ENCODE measurements at regions not wholly inside any gene's neighbourhood (a gene's known extent, or its start where the extent isn't known, plus 50 kb on each side); places are given as distances from the start of the nearest gene placed in this dataset.
"Not testable (repeated sequence)": the region's sequence is repeated elsewhere in the genome, so short reads cannot be mapped to it uniquely, and the experiment has no call there.

DNA sequence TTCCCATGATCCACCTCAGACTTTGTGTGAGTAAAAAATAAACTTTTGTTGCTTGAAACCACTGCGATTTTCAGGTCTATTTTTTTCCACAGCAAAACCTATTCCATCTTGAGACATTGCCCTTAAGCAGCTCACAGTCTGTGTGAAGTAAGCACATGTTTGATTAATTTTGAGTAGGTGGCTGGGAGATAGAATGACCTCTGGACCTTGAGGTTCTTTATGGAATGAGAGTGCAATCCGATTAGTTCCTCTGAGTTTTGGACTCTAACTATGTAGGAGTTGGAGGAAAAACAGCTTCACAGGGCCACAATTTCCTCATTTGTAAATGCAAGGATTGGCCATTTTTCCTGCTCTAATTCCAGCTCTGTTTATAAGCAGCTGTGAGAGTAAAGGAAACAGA is 234.1 kb upstream of the IGFBP7 start:
- DNase-seq = no peak
- Histone ChIP-seq H3K4me1 (ENCODE audit: low read depth) (no peaks in the 10 kb centered on the region), H3K4me3 (no peak overlapping the region), H3K36me3 (ENCODE audit: low read depth) (no peaks in the 10 kb centered on the region), H3K9me3 (no peaks in the 10 kb centered on the region)
- TF ChIP-seq, protein P1, sequence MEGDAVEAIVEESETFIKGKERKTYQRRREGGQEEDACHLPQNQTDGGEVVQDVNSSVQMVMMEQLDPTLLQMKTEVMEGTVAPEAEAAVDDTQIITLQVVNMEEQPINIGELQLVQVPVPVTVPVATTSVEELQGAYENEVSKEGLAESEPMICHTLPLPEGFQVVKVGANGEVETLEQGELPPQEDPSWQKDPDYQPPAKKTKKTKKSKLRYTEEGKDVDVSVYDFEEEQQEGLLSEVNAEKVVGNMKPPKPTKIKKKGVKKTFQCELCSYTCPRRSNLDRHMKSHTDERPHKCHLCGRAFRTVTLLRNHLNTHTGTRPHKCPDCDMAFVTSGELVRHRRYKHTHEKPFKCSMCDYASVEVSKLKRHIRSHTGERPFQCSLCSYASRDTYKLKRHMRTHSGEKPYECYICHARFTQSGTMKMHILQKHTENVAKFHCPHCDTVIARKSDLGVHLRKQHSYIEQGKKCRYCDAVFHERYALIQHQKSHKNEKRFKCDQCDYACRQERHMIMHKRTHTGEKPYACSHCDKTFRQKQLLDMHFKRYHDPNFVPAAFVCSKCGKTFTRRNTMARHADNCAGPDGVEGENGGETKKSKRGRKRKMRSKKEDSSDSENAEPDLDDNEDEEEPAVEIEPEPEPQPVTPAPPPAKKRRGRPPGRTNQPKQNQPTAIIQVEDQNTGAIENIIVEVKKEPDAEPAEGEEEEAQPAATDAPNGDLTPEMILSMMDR (IDR thresholded peaks at IDR 0.05) = no peak
- ATAC-seq = no peak
- intact Hi-C loops (cut with DNase I, micrococcal nuclease) = no loop called here

DNA sequence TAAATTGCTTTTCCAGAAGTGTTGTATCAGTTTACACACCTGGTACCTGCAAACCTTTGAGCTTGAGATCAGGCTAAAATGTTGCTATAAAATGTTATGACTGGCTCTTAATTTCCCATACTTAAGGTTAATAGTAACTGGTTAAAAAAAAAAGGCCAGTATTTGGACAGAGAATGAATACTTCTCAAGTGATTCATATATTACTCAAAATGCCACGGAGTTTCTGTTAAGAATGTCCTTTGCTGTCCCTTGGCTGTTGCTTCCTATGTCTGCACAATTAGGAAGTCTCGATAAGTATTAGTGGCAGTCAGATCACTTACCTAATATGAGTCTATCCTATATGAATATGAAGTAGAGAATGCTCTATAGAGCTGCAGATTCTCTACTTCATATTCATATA is 232.2 kb upstream of the IGFBP7 start:
- Histone ChIP-seq H3K36me3 (ENCODE audit: low read depth) (no peaks in the 10 kb centered on the region), H3K4me3 (no peak overlapping the region), H3K9me3 (no peaks in the 10 kb centered on the region), H3K4me1 (ENCODE audit: low read depth) (no peaks in the 10 kb centered on the region)
- TF ChIP-seq, protein P1 (IDR thresholded peaks at IDR 0.05) = no peak
- no peak for DNase-seq
- no peak for ATAC-seq
- intact Hi-C loops (cut with DNase I, micrococcal nuclease) = no loop called here

DNA sequence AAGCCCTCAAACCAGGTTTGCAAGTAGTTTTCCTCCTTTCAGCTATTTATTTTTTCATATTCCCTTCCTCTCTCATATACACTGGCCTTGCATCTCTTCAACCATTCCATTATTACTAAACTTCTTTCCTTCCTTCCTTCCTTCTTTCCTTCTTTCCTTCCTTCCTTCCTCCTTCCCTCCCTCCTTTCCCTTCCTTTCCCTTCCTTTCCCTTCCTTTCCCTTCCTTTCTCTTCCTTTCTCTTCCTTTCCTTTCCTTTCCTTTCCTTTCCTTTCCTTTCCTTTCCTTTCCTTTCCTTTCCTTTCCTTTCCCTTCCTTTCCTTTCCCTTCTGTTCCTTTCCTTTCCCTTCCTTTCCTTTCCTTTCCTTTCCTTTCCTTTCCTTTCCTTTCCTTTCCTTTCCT is 228.7 kb upstream of the IGFBP7 start:
- DNase-seq; H3K4me3 ChIP-seq; ATAC-seq; intact Hi-C loops (cut with DNase I, micrococcal nuclease); H3K36me3 ChIP-seq (ENCODE audit: low read depth); H3K4me1 ChIP-seq (ENCODE audit: low read depth); H3K9me3 ChIP-seq: not testable (repeated sequence)

DNA sequence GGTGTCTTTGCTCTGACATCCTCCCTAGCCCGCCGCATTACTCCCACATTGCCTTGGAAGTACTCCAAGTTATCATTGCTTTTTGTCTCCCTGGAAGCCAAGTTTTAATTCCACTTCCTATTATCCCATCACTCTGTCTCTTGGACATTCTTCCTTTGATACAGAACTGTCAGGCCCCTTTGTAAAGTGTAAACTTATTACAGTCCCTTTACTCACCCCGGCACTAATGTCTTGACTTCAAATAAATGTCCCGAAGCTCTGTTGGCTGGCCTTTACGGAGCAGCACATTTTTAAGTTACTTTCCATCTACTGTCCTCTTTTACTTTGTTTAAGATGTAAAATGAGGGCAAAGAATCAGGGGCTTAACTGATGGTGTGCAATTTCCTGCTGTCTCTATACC is 223.5 kb upstream of the IGFBP7 start:
- no peak overlapping the region for H3K4me3 ChIP-seq
- no peaks in the 10 kb centered on the region for H3K36me3 ChIP-seq (ENCODE audit: low read depth)
- intact Hi-C loops (cut with DNase I, micrococcal nuclease) = no loop called here
- no peaks in the 10 kb centered on the region for H3K4me1 ChIP-seq (ENCODE audit: low read depth)
- TF ChIP-seq, protein P1 (IDR thresholded peaks at IDR 0.05) = no peak
- no peaks in the 10 kb centered on the region for H3K9me3 ChIP-seq
- DNase-seq (no peak), ATAC-seq (no peak)

DNA sequence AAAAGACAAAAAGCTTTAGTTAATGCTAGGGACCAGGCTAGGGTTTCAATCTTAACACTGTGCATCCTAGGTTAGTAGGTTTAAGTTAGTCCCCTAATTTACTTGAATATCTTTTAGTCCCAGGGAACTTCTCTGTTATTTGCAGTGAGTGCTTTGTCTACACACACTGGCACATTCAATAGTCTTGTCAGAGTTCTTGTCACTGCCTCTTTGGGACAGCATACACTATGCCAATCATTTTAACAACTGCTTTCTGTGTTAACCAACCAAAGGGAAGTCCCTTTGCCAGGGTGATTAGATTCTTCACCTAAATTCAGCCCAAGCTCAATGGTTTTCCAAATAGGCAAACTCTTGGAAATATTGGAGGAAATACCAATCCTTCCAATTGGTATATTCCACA is 221.8 kb upstream of the IGFBP7 start:
- DNase-seq (no peak), ATAC-seq (no peak)
- H3K9me3 ChIP-seq = no peaks in the 10 kb centered on the region
- H3K4me1 ChIP-seq (ENCODE audit: low read depth) = no peaks in the 10 kb centered on the region
- no peak overlapping the region for H3K4me3 ChIP-seq
- no peaks in the 10 kb centered on the region for H3K36me3 ChIP-seq (ENCODE audit: low read depth)
- intact Hi-C loops (cut with DNase I, micrococcal nuclease) = no loop called here
- TF ChIP-seq, protein P1 (IDR thresholded peaks at IDR 0.05) = no peak

DNA sequence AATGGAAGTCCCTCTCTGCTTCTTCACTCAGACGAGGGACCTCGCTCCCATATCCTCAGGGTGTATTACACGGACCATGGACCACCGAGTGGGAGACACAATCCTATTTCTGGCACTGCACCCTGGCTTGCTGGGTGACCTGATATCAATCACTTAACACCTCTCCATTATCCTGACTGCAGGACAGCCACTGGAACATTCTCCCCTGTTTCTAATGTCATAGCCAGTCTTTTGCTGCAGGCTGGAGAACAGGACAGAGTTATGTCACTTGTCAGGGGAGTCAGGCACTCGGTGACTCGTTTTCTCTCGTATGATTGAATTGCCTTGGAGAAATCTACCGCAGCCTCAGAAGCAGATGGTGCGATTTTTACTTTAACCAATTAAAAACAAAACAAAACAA is 219.1 kb upstream of the IGFBP7 start:
- Histone ChIP-seq H3K4me3 (no peak overlapping the region), H3K9me3 (no peaks in the 10 kb centered on the region), H3K36me3 (ENCODE audit: low read depth) (no peaks in the 10 kb centered on the region), H3K4me1 (ENCODE audit: low read depth) (no peaks in the 10 kb centered on the region)
- DNase-seq (no peak), ATAC-seq (no peak)
- intact Hi-C loops (cut with DNase I, micrococcal nuclease) = no loop called here
- TF ChIP-seq, protein P1 (IDR thresholded peaks at IDR 0.05) = no peak

All from mucosa of descending colon (tissue), 3 donors.